Neuronal stem cell (in vitro differentiated cells): ENCODE measurements at regions not wholly inside any gene's neighbourhood (a gene's known extent, or its start where the extent isn't known, plus 50 kb on each side); places are given as distances from the start of the nearest gene placed in this dataset.

Experiments used
- DNase-seq: peaks from one replicate; pipeline ENCODE4 v3.0.0-alpha.2; 2013; ENCODE audit warnings: low spot score
- H2AFZ ChIP-seq: one replicate; pipeline ENCODE4 v1.6.1; 2013; ENCODE audit warnings: mild to moderate bottlenecking, low read length, inconsistent platforms
- H2AK5ac ChIP-seq: 2 replicates; pipeline ENCODE4 v1.6.1; 2013; ENCODE audit warnings: low read depth, mild to moderate bottlenecking, inconsistent platforms, low read length, moderate library complexity, mixed read lengths
- H2BK120ac ChIP-seq: 2 replicates; pipeline ENCODE4 v1.6.1; 2013; ENCODE audit warnings: low read depth, mild to moderate bottlenecking, inconsistent platforms, low read length, moderate library complexity, mixed read lengths
- H2BK12ac ChIP-seq: one replicate; pipeline ENCODE4 v1.6.1; 2013; ENCODE audit warnings: low read length, inconsistent platforms
- H2BK15ac ChIP-seq: 2 replicates; pipeline ENCODE4 v1.6.1; 2013; ENCODE audit warnings: mild to moderate bottlenecking, low read length, inconsistent platforms, mixed read lengths
- H2BK5ac ChIP-seq: one replicate; pipeline ENCODE4 v1.6.1; 2013; ENCODE audit warnings: inconsistent platforms, mild to moderate bottlenecking, low read length, moderate library complexity
- H3K14ac ChIP-seq: one replicate; pipeline ENCODE4 v1.6.1; 2013; ENCODE audit warnings: low read length, inconsistent platforms
- H3K18ac ChIP-seq: 2 replicates; pipeline ENCODE4 v1.6.1; 2013; ENCODE audit warnings: low read length, inconsistent platforms
- H3K23ac ChIP-seq: 2 replicates; pipeline ENCODE4 v1.6.1; 2013; ENCODE audit warnings: low read depth, mild to moderate bottlenecking, mixed read lengths, low read length, inconsistent platforms; ENCODE audit not compliant: poor library complexity
- H3K27ac ChIP-seq: replicated peaks from 3 replicates; pipeline ENCODE4 v1.5.1; 2013; ENCODE audit warnings: low read length, inconsistent platforms
- H3K27me3 ChIP-seq, 3 experiments: 2 replicates each; pipeline ENCODE4 v1.6.1; 2013; ENCODE audit warnings: low read length in 3 of 3, mild to moderate bottlenecking in 2 of 3, inconsistent platforms in 1 of 3, low read depth in 1 of 3, mixed read lengths in 1 of 3, moderate library complexity in 1 of 3; ENCODE audit not compliant: control insufficient read depth in 3 of 3, insufficient read depth in 3 of 3
- H3K36me3 ChIP-seq, 2 donors: replicated peaks in 1 of 2; 2 replicates each; pipeline ENCODE4 v1.6.1; 2013; ENCODE audit warnings: low read length in 2 of 2; ENCODE audit not compliant: control insufficient read depth in 2 of 2, insufficient read depth in 2 of 2
- H3K4ac ChIP-seq: 2 replicates; pipeline ENCODE4 v1.6.1; 2013; ENCODE audit warnings: inconsistent platforms, mild to moderate bottlenecking, low read length, moderate library complexity
- H3K4me1 ChIP-seq, 2 donors: 1 replicate in 1 of 2; 2 replicates in 1 of 2; pipeline ENCODE4 v1.6.1; 2013; ENCODE audit warnings: low read length in 2 of 2, low read depth in 1 of 2; ENCODE audit not compliant: control insufficient read depth in 2 of 2, insufficient read depth in 1 of 2
- H3K4me2 ChIP-seq: one replicate; pipeline ENCODE4 v1.6.1; 2013; ENCODE audit warnings: mild to moderate bottlenecking, low read length, inconsistent platforms; ENCODE audit not compliant: insufficient read depth, poor library complexity, severe bottlenecking
- H3K4me3 ChIP-seq, 2 donors: 2 replicates each; pipeline ENCODE4 v1.5.1; 2013; ENCODE audit warnings: low read length in 2 of 2, mild to moderate bottlenecking in 2 of 2, inconsistent platforms in 1 of 2, moderate library complexity in 1 of 2
- H3K79me1 ChIP-seq: one replicate; pipeline ENCODE4 v1.6.1; 2013; ENCODE audit warnings: low read depth, mild to moderate bottlenecking, inconsistent platforms, low read length, moderate library complexity
- H3K9ac ChIP-seq: one replicate; pipeline ENCODE4 v1.6.1; 2013; ENCODE audit warnings: mild to moderate bottlenecking, low read depth, low read length, inconsistent platforms; ENCODE audit not compliant: poor library complexity
- H3K9me3 ChIP-seq, 2 donors: replicated peaks in 1 of 2; 2 replicates each; pipeline versions ENCODE3 to v1.6.1; 2013; ENCODE audit warnings: low read length in 2 of 2, mild to moderate bottlenecking in 2 of 2, inconsistent platforms in 1 of 2, low read depth in 1 of 2, mixed read lengths in 1 of 2, moderate library complexity in 1 of 2; ENCODE audit not compliant: control insufficient read depth in 2 of 2, insufficient read depth in 1 of 2
- H4K8ac ChIP-seq: one replicate; pipeline ENCODE4 v1.6.1; 2013; ENCODE audit warnings: low read depth, mild to moderate bottlenecking, inconsistent platforms, low read length, moderate library complexity
- H4K91ac ChIP-seq: one replicate; pipeline ENCODE4 v1.6.1; 2013; ENCODE audit warnings: low read length, low read depth, mild to moderate bottlenecking, inconsistent platforms; ENCODE audit not compliant: poor library complexity
- WGBS, 2 donors: extraction: QIAGEN DNeasy Blood & Tissue Kit; methylation state at CpG; one replicate each; pipeline ENCODE4 v1.1.7; 2013; ENCODE audit warnings: missing lambda C conversion rate in 2 of 2, mixed read lengths in 1 of 2; ENCODE audit not compliant: insufficient read length in 2 of 2, insufficient replicate concordance in 1 of 2; ENCODE audit errors: extremely low coverage in 2 of 2; 5-methylcytosine and 5-hydroxymethylcytosine counted together

DNA sequence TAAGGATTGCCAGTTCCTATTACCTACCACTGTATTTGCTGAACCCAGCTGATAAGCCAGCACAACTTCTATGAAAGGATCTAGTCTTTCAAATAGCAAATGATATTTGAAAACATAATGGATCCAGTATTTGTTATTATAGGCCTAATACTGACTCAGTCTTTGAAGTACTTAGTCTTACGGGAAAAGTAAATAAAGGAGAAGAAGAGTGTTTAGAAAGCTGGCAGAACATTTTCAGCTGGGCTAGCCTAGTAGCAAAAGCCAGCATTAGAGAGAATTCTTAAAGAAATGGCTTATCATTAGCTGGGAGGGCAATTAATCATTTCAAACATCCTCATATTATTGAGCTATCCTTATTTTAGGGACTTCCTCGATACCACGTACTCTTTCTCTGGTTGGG, 101.4 kb upstream of the GOLIM4 start:
- Histone ChIP-seq H3K27ac (no peak overlapping the region), H2BK120ac (no peak overlapping the region), H3K4me2 (no peak overlapping the region), H3K9ac (no peak overlapping the region), H2BK12ac (no peak overlapping the region), H3K27me3 (no peaks in the 10 kb centered on the region), H4K91ac (no peak overlapping the region), H2AK5ac (no peak overlapping the region), H2AFZ (no peak overlapping the region), H3K9me3 (no peaks in the 10 kb centered on the region), H3K18ac (no peak overlapping the region), H3K4me1 (no peaks in the 10 kb centered on the region), H2BK5ac (no peak overlapping the region), H3K4me3 (no peak overlapping the region), H4K8ac (no peak overlapping the region), H3K23ac (no peak overlapping the region), H3K79me1 (no peaks in the 10 kb centered on the region), H3K36me3 (no peaks in the 10 kb centered on the region), H3K4ac (no peak overlapping the region), H2BK15ac (no peak overlapping the region), H3K14ac (no peak overlapping the region)
- DNase-seq, result no peak
- no CpG with 5 or more reads among the region's 3 CpGs for WGBS, 2 donors

DNA sequence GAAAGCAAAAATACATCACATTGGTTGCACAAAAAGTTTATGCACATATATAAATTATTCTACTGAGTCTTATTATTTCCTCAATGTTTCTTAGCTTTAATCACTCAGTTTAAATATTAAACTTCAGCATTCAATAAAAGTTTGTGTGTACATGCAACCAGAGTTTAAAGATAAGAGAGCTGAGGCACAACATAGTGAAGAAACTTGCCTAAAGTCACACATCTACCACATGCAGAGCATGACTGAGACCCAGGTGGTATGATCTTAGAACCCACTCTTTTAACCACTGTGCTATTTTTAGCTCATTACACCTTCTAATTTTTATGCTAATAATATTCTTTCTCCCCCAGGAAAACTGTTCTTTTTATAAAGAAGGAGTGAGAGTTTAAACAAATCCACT, 96.1 kb upstream of the GOLIM4 start:
- H2BK120ac ChIP-seq, result no peak overlapping the region

DNA sequence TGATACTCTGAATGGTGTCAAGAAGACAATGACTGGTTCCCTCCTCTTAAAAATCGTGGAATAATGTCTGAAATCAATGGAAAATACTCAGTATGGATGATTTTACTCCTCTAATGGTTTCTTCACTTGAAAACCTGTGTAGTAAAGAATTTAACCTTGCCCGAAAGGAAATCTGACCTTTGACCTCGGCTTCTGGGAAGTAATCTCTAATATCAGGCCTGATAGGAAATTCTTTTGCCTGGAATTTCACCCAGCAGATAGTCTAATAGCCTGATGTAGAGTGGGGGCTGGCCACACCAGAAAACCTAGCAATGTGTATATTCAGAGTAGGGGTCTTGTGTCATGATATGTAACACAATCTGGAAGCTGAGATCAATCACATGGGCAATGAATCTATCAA, 91.5 kb upstream of the GOLIM4 start:
- Histone ChIP-seq H3K4me2 (no peak overlapping the region), H2BK12ac (no peak overlapping the region), H3K4me3 (no peak overlapping the region), H3K14ac (no peak overlapping the region), H3K36me3 (no peaks in the 10 kb centered on the region), H3K27me3 (no peaks in the 10 kb centered on the region), H3K9ac (no peak overlapping the region), H2BK15ac (no peak overlapping the region), H2AFZ (no peak overlapping the region), H4K91ac (no peak overlapping the region), H2BK120ac (no peak overlapping the region), H4K8ac (no peak overlapping the region), H3K18ac (no peak overlapping the region), H3K4me1 (no peaks in the 10 kb centered on the region), H2AK5ac (no peak overlapping the region), H3K4ac (no peak overlapping the region), H3K23ac (no peak overlapping the region), H3K9me3 (no peaks in the 10 kb centered on the region), H3K27ac (no peak overlapping the region), H3K79me1 (no peaks in the 10 kb centered on the region), H2BK5ac (no peak overlapping the region)
- WGBS, 2 donors, result no CpG with 5 or more reads among the region's 3 CpGs
- DNase-seq, result no peak

More for the DNA sequence above, 96.1 kb upstream of the GOLIM4 start:
- H2AFZ ChIP-seq, result no peak overlapping the region
- no peak overlapping the region for H3K4me2 ChIP-seq
- H3K4me1 ChIP-seq, result no peaks in the 10 kb centered on the region
- H2AK5ac ChIP-seq, result no peak overlapping the region
- no peak overlapping the region for H3K9ac ChIP-seq
- DNase-seq, result no peak
- H3K9me3 ChIP-seq, result no peaks in the 10 kb centered on the region
- H3K4ac ChIP-seq, result no peak overlapping the region
- H3K14ac ChIP-seq, result no peak overlapping the region
- H3K79me1 ChIP-seq, result no peaks in the 10 kb centered on the region
- H3K23ac ChIP-seq, result no peak overlapping the region
- no peak overlapping the region for H4K8ac ChIP-seq
- H3K18ac ChIP-seq, result no peak overlapping the region
- no peaks in the 10 kb centered on the region for H3K36me3 ChIP-seq
- H3K4me3 ChIP-seq, result no peak overlapping the region
- no peak overlapping the region for H2BK15ac ChIP-seq
- no peak overlapping the region for H2BK12ac ChIP-seq
- H4K91ac ChIP-seq, result no peak overlapping the region
- H3K27me3 ChIP-seq, result no peaks in the 10 kb centered on the region
- H3K27ac ChIP-seq, result no peak overlapping the region
- no peak overlapping the region for H2BK5ac ChIP-seq

DNA sequence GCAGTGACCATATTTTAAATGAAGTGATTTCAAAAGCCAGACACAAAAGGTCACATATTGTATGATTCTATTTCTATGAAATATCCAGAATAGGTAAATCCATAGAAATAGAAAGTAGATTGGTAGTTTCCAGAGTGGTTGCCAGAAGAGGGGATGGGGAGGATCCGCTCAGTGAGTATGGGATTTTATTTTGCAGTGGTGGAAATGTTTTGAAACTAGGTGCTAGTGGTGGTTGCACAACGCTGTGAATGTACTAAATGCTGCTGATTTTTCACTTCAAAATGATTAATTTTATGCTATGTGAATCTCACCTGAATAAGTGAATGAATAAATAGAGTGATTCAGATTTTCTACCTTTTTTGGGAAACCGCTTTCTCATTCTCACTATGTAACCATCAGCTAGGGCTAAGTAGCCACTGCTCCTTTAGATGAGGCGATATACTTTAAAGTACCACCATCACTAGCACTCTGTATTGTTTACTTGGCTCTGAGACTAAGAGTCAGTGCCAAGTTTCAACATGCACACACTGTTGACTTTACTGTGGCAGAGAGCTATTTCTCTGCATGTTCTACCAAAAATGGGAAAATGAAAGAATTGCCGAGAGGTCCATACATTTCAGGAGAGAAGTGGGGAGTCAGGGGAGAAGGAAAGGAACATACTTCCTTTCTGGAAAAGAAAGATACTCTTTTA, 90.7 kb upstream of the GOLIM4 start:
- Histone ChIP-seq H2BK15ac (no peak overlapping the region), H2AK5ac (no peak overlapping the region), H3K23ac (no peak overlapping the region), H4K91ac (no peak overlapping the region), H3K79me1 (no peaks in the 10 kb centered on the region), H3K27ac (no peak overlapping the region), H3K4me2 (no peak overlapping the region), H3K4me1 (no peaks in the 10 kb centered on the region), H2BK5ac (no peak overlapping the region), H2AFZ (no peak overlapping the region), H4K8ac (no peak overlapping the region), H3K18ac (no peak overlapping the region), H3K4me3 (no peak overlapping the region), H3K36me3 (no peaks in the 10 kb centered on the region), H2BK12ac (no peak overlapping the region), H3K9ac (no peak overlapping the region), H3K27me3 (no peaks in the 10 kb centered on the region), H3K9me3 (no peaks in the 10 kb centered on the region), H3K4ac (no peak overlapping the region), H2BK120ac (no peak overlapping the region), H3K14ac (no peak overlapping the region)
- no peak for DNase-seq
- no CpG with 5 or more reads among the region's 5 CpGs for WGBS, 2 donors
